MM.1S (cell line): ENCODE measurements at regions not wholly inside any gene's neighbourhood (a gene's known extent, or its start where the extent isn't known, plus 50 kb on each side); places are given as distances from the start of the nearest gene placed in this dataset.

Experiments used
- DNase-seq: peaks from one replicate; pipeline ENCODE4 v3.0.0-alpha.2; 2015
- H2AFZ ChIP-seq: fragments of 300-600 bp; sonication (generic); 2 replicates; pipeline ENCODE4 v1.6.0; 2016; ENCODE audit warnings: antibody characterized with exemption, low read length
- H3F3A ChIP-seq: fragments of 300-600 bp; sonication (generic); 2 replicates; pipeline ENCODE4 v1.6.1; 2016; ENCODE audit warnings: mild to moderate bottlenecking, antibody characterized with exemption, low read length, moderate library complexity, mixed read lengths; ENCODE audit not compliant: insufficient read depth
- H3K27ac ChIP-seq: fragments of 300-600 bp; sonication (generic); 2 replicates; pipeline ENCODE4 v1.5.1; 2016; ENCODE audit warnings: mild to moderate bottlenecking, low read length
- H3K27me3 ChIP-seq: fragments of 300-600 bp; sonication (generic); replicated peaks from 2 replicates; pipeline ENCODE4 v1.6.0; 2016; ENCODE audit warnings: low read length; ENCODE audit not compliant: insufficient read depth
- H3K36me3 ChIP-seq: fragments of 300-600 bp; sonication (generic); replicated peaks from 2 replicates; pipeline ENCODE4 v1.6.1; 2016; ENCODE audit warnings: mild to moderate bottlenecking, low read length, mixed read lengths; ENCODE audit not compliant: insufficient read depth
- H3K4me1 ChIP-seq: fragments of 300-600 bp; sonication (generic); 2 replicates; pipeline ENCODE4 v1.6.1; 2016; ENCODE audit warnings: low read length, mixed read lengths
- H3K4me2 ChIP-seq: fragments of 300-600 bp; sonication (generic); 2 replicates; pipeline ENCODE4 v1.6.0; 2016; ENCODE audit warnings: low read depth, low read length
- H3K4me3 ChIP-seq: fragments of 300-600 bp; sonication (generic); 2 replicates; pipeline ENCODE4 v1.5.1; 2016; ENCODE audit warnings: low read length, mixed read lengths
- H3K79me2 ChIP-seq: fragments of 300-600 bp; sonication (generic); 2 replicates; pipeline ENCODE4 v1.6.1; 2016; ENCODE audit warnings: mixed run types, low read length, mixed read lengths
- H3K9ac ChIP-seq: fragments of 300-600 bp; sonication (generic); 2 replicates; pipeline ENCODE4 v1.6.1; 2016; ENCODE audit warnings: low read length, mixed read lengths
- H3K9me2 ChIP-seq: fragments of 300-600 bp; sonication (generic); replicated peaks from 2 replicates; pipeline ENCODE4 v1.6.1; 2016; ENCODE audit warnings: mild to moderate bottlenecking, low read length, mixed read lengths; ENCODE audit not compliant: insufficient read depth
- H3K9me3 ChIP-seq: fragments of 300-600 bp; sonication (generic); replicated peaks from 2 replicates; pipeline ENCODE4 v1.6.1; 2016; ENCODE audit warnings: mild to moderate bottlenecking, low read length, mixed read lengths; ENCODE audit not compliant: insufficient read depth
- H4K20me1 ChIP-seq: fragments of 300-600 bp; sonication (generic); 2 replicates; pipeline ENCODE4 v1.6.1; 2016; ENCODE audit warnings: mild to moderate bottlenecking, low read length, moderate library complexity, mixed read lengths; ENCODE audit not compliant: insufficient read depth
- EZH2 ChIP-seq: fragments of 300-600 bp; sonication (generic); optimal IDR thresholded peaks from 2 replicates; pipeline ENCODE3; 2017; ENCODE audit warnings: low read depth, mild to moderate bottlenecking, antibody characterized with exemption, low read length, mixed read lengths
- EZH2phosphoT487 ChIP-seq: fragments of 300-600 bp; sonication (generic); IDR thresholded peaks from 2 replicates; pipeline ENCODE4 v1.6.1; 2018; ENCODE audit warnings: antibody characterized with exemption, low read length
- TF ChIP-seq, protein P1 (sequence below): fragments of 300-600 bp; sonication (generic); IDR thresholded peaks from 2 replicates; pipeline ENCODE4 v1.5.1; 2016; ENCODE audit warnings: antibody characterized with exemption, low read length, mixed read lengths

DNA sequence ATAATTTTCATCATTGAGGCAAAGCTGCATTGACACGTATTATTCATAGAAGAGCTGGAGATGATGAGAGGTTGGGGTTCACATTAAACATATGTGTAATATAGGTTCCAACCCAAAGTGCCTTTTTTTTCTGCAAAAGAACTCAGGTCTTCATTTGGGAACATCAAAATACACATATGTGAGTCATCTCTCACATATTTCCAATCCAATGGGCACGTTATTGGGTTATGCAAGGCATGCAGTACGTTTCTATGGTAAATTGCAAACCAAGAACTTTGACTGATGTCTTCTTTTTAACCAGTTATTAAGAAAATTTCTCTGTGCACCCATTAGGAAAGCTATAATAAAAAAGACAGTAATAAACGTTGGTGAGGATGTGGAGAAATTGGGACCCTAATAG is 150.3 kb upstream of the FAM9B start:
- Histone ChIP-seq H3K36me3 (no peaks in the 10 kb centered on the region), H3K9ac (no peak overlapping the region), H3K4me3 (no peak overlapping the region), H3K27ac (no peak overlapping the region), H3F3A (no peaks in the 10 kb centered on the region), H3K4me1 (no peaks in the 10 kb centered on the region), H3K27me3 (no peaks in the 10 kb centered on the region), H2AFZ (no peak overlapping the region), H3K4me2 (no peak overlapping the region), H3K79me2 (no peaks in the 10 kb centered on the region), H3K9me3 (no peaks in the 10 kb centered on the region), H4K20me1 (no peaks in the 10 kb centered on the region), H3K9me2 (no peaks in the 10 kb centered on the region)
- DNase-seq = no peak
- TF ChIP-seq, protein P1, sequence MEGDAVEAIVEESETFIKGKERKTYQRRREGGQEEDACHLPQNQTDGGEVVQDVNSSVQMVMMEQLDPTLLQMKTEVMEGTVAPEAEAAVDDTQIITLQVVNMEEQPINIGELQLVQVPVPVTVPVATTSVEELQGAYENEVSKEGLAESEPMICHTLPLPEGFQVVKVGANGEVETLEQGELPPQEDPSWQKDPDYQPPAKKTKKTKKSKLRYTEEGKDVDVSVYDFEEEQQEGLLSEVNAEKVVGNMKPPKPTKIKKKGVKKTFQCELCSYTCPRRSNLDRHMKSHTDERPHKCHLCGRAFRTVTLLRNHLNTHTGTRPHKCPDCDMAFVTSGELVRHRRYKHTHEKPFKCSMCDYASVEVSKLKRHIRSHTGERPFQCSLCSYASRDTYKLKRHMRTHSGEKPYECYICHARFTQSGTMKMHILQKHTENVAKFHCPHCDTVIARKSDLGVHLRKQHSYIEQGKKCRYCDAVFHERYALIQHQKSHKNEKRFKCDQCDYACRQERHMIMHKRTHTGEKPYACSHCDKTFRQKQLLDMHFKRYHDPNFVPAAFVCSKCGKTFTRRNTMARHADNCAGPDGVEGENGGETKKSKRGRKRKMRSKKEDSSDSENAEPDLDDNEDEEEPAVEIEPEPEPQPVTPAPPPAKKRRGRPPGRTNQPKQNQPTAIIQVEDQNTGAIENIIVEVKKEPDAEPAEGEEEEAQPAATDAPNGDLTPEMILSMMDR = no peak
- TF ChIP-seq EZH2 (no peak), EZH2phosphoT487 (no peak)

DNA sequence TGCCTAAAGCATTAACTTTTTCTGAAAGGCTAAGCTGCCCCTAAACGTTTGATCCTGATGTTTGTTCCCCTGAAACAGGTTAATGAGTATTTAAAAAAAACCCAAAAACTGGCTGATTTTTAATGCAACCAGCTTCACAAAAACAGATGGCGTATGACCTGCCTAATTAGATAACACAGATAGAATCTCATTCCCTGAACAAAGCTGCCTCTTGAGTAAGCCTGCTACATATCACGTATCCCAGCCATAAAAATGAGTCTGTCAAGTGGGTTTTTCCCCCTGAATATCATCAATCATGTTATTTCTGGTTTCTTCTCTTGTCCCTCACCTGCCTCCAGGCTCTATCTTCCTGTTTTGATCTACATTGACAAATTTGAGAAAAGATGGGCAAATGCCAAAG is 154.2 kb upstream of the FAM9B start:
- no peak for DNase-seq
- Histone ChIP-seq H3K9me3 (no peaks in the 10 kb centered on the region), H2AFZ (no peak overlapping the region), H3K36me3 (no peaks in the 10 kb centered on the region), H3K27ac (no peak overlapping the region), H4K20me1 (no peaks in the 10 kb centered on the region), H3K9me2 (no peaks in the 10 kb centered on the region), H3K4me2 (no peak overlapping the region), H3K27me3 (no peaks in the 10 kb centered on the region), H3K4me3 (no peak overlapping the region), H3K9ac (no peak overlapping the region), H3K79me2 (no peaks in the 10 kb centered on the region), H3K4me1 (no peaks in the 10 kb centered on the region), H3F3A (no peaks in the 10 kb centered on the region)
- TF ChIP-seq, protein P1 = no peak
- no peak for TF ChIP-seq EZH2
- TF ChIP-seq EZH2phosphoT487 = no peak

DNA sequence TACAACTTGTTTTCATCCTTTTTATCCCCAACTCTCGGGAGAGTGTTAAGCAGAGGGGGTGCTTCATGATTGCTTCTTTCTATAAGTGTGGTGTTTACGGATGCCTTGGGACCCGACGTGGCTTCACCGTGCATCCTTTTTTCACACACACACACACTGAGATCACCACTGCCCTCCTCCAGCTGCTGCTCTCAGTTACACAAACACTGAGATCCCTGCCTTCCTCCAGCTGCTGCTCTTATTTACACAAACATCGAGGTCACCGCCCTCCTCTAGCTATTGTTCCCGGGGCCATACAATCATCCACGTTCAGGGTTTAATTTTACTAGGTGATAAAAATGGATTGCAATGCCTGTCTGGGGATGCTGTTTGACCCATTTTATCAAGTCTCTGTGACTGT is 155.4 kb upstream of the FAM9B start:
- no peak overlapping the region for H2AFZ ChIP-seq
- no peak for DNase-seq
- no peak overlapping the region for H3K27ac ChIP-seq
- H3K4me1 ChIP-seq = no peaks in the 10 kb centered on the region
- H3K79me2 ChIP-seq = no peaks in the 10 kb centered on the region
- no peaks in the 10 kb centered on the region for H3K9me3 ChIP-seq
- H3K9me2 ChIP-seq = no peaks in the 10 kb centered on the region
- no peaks in the 10 kb centered on the region for H3K36me3 ChIP-seq
- TF ChIP-seq EZH2 = no peak
- TF ChIP-seq EZH2phosphoT487 = no peak
- H3K27me3 ChIP-seq = no peaks in the 10 kb centered on the region
- no peaks in the 10 kb centered on the region for H3F3A ChIP-seq
- no peaks in the 10 kb centered on the region for H4K20me1 ChIP-seq
- no peak overlapping the region for H3K4me2 ChIP-seq
- no peak overlapping the region for H3K9ac ChIP-seq
- no peak overlapping the region for H3K4me3 ChIP-seq

DNA sequence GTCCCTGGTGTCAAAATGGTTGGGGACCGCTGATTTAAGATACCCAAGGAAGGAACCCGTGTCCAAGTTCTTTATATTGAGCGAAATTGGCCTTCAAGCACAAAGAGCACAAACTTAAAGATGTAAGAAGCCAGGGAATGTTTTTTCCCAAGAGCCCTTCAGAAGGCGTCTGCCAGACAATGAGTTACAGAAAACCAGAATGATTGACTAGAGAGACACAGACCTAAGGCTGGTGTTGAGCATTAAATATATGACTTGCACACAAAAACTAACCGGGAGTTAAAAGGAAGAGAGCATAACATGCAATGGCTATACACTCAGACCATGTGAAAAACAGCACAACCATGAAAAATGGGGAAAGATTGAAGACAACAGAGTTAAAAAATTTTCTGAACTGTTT is 157.5 kb upstream of the FAM9B start:
- Histone ChIP-seq H3K27me3 (no peaks in the 10 kb centered on the region), H3K9ac (no peak overlapping the region), H4K20me1 (no peaks in the 10 kb centered on the region), H3K4me1 (no peaks in the 10 kb centered on the region), H3K4me2 (no peak overlapping the region), H3F3A (no peaks in the 10 kb centered on the region), H3K4me3 (no peak overlapping the region), H3K9me3 (no peaks in the 10 kb centered on the region), H2AFZ (no peak overlapping the region), H3K9me2 (no peaks in the 10 kb centered on the region), H3K36me3 (no peaks in the 10 kb centered on the region), H3K79me2 (no peaks in the 10 kb centered on the region), H3K27ac (no peak overlapping the region)
- no peak for TF ChIP-seq EZH2phosphoT487
- no peak for DNase-seq
